ENCODE measurements at regions not wholly inside any gene's neighbourhood (a gene's known extent, or its start where the extent isn't known, plus 50 kb on each side); places are given as distances from the start of the nearest gene placed in this dataset.

- H3K27me3 ChIP-seq = peaks cover 2% of the 10 kb centered on the region; the same call in 1 of the 2 replicates
- no peak for DNase-seq
- no peaks in the 10 kb centered on the region for H3K36me3 ChIP-seq
- H3K4me3 ChIP-seq = no peak overlapping the region
- H3K9me3 ChIP-seq = no peaks in the 10 kb centered on the region
Observed at GRCh38 chr1:5497503-5497902, 494.7 kb downstream of the NPHP4 start.

DNA sequence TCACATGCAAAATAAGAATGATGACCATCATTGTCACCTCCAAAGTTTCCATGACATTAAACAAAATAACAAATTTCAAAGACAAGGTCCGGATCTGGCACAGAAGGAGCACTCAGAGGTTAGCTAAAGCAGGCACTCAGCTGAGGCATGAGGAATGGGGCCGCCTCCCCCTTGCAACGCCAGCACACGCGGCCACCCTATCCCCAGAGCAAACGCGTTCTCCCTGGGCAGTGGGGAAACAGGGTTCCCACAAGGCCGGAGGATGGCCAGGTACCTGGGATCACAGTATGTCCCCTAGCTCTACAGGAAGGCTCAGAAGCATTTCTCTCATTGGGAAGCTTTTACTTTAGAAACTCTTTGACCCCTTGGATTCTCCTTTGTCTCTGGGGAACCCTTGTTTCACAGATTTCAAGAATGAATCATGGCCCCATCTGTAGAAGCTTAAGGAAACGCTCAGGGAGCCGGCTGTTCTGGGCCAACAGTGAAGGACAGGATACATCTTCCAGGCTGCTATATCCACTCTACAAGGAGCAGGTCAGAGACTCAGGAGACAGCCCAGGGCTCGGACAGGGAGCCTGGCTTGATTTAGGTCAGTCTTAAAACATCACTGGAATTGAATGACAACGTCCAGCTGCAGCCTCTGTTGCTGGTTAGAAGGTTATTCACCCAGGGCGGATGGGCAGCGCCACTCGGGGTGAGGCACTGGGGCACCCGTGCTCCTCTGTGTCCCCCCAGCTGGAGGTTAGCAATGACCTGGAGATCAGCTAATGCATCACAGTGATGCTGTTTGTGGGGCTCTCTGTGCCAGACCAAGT, 496.4 kb downstream of the NPHP4 start:
- Histone ChIP-seq H3K9me3 (no peaks in the 10 kb centered on the region), H3K36me3 (no peaks in the 10 kb centered on the region), H3K27me3 (peaks cover 2% of the 10 kb centered on the region; the same call in 1 of the 2 replicates), H3K4me3 (no peak overlapping the region)
- DNase-seq = no peak

DNA sequence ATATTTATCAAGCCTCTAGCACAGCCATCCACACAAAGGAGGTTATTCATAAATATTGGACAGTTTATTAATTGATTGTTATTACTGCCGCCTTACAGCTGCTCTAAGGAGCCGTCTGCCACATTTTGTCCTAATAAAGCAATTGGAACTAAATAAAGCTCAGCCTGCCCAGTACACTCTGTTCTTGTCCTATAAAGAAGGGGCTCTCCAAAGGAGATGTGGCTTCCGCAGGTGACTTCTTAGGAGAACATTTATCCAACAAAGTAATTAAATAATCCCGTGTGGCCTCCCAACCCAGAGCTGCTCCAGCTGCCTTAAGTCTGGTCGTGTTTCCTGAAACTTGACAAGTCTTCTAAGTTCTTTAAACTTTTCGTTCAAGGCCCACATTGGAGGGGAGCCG, 497.7 kb downstream of the NPHP4 start:
- Histone ChIP-seq H3K27me3 (peaks cover 2% of the 10 kb centered on the region; the same call in 1 of the 2 replicates), H3K4me3 (no peak overlapping the region), H3K36me3 (no peaks in the 10 kb centered on the region), H3K9me3 (no peaks in the 10 kb centered on the region)
- no peak for DNase-seq

- H3K27me3 ChIP-seq = peaks cover 2% of the 10 kb centered on the region; the same call in 1 of the 2 replicates
- H3K4me3 ChIP-seq = no peak overlapping the region
- no peaks in the 10 kb centered on the region for H3K36me3 ChIP-seq
- no peak for DNase-seq
- H3K9me3 ChIP-seq = no peaks in the 10 kb centered on the region
Observed at GRCh38 chr1:5493851-5494311, 498.3 kb downstream of the NPHP4 start.

DNA sequence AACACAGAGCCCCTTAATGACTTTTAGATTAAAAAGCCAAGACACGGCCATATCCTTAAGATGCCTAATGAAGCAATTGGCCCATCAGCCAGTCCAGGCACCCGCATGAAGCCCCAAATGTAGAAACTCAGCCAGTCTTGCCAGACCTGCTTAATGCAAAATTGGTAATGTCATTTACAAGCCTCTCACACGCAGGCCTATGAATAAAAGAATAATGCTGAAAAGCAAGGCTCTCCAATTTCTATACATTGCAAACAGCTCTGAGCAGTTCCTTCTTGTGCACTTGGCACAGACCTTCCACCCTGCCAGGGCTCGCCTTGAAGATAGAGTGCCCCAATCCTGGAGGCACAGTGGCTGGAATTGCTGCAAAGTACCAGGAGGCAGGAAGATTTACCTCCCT, 498.9 kb downstream of the NPHP4 start:
- Histone ChIP-seq H3K27me3 (peaks cover 2% of the 10 kb centered on the region; the same call in 1 of the 2 replicates), H3K36me3 (no peaks in the 10 kb centered on the region), H3K9me3 (no peaks in the 10 kb centered on the region), H3K4me3 (no peak overlapping the region)
- no peak for DNase-seq

DNA sequence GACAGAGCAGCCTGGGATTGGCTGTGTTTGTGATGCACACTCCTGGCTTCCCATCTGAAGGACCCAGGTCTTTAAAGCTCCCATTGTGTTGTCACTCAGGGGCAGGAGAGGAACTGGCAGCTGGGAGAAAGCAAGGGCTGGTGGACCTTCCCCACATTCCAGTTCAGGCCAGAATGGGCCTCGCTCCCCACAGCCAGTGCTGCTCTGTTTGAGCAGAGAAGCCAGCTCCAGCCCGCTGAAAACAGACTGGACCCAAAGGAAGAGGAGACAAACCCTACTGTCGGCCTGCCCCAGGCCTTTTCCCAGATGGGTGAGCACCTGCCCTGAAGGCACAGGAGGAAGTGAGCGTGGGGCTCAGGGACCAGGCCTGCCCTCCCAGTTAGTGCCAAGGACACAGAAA, 499.4 kb downstream of the NPHP4 start:
- H3K4me3 ChIP-seq = no peak overlapping the region
- no peaks in the 10 kb centered on the region for H3K9me3 ChIP-seq
- no peak for DNase-seq

GRCh38 chr1:5491207-5491904, 500.9 kb downstream of the NPHP4 start:
- H3K27me3 ChIP-seq = peaks cover 2% of the 10 kb centered on the region; the same call in 1 of the 2 replicates
- H3K9me3 ChIP-seq = no peaks in the 10 kb centered on the region
- H3K4me3 ChIP-seq = no peak overlapping the region
- no peaks in the 10 kb centered on the region for H3K36me3 ChIP-seq
- no peak for DNase-seq

More for the DNA sequence above, 499.4 kb downstream of the NPHP4 start:
- H3K27me3 ChIP-seq = peaks cover 2% of the 10 kb centered on the region; the same call in 1 of the 2 replicates
- no peaks in the 10 kb centered on the region for H3K36me3 ChIP-seq

DNA sequence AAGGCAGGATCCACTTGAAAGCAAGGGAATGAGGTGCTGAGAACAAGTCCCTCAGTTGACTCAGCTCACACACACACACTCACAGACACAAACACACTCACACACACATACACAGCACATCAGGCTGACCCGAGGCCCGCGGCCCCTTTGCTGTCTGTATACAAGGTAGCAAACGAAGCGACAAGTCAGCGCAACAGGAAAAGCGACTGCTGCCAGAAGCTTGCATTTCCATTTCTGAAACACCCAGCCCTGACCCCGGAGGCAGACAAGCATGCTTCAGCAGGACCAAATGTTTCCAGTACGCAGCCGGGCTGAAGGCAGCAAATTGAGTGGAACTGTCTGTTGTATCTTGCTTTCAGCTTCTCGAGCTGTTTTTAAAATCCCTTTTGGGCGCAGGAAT, 501.6 kb downstream of the NPHP4 start:
- Histone ChIP-seq H3K27me3 (0 out of 2 replicates have a peak, but pooled peaks cover 2% of the 10 kb centered on the region), H3K36me3 (no peaks in the 10 kb centered on the region), H3K9me3 (no peaks in the 10 kb centered on the region), H3K4me3 (no peak overlapping the region)
- DNase-seq = no peak

GRCh38 chr1:5488448-5488847, 503.8 kb downstream of the NPHP4 start:
- Histone ChIP-seq H3K36me3 (no peaks in the 10 kb centered on the region), H3K9me3 (no peaks in the 10 kb centered on the region), H3K4me3 (no peak overlapping the region), H3K27me3 (no peaks in the 10 kb centered on the region)
- no peak for DNase-seq

GRCh38 chr1:5485968-5486696, 506.1 kb downstream of the NPHP4 start:
- Histone ChIP-seq H3K4me3 (no peak overlapping the region), H3K36me3 (no peaks in the 10 kb centered on the region), H3K9me3 (no peaks in the 10 kb centered on the region), H3K27me3 (no peaks in the 10 kb centered on the region)
- DNase-seq = no peak

GRCh38 chr1:5485436-5485835, 506.8 kb downstream of the NPHP4 start:
- no peak for DNase-seq
- H3K9me3 ChIP-seq = no peaks in the 10 kb centered on the region
- H3K4me3 ChIP-seq = no peak overlapping the region
- no peaks in the 10 kb centered on the region for H3K27me3 ChIP-seq
- no peaks in the 10 kb centered on the region for H3K36me3 ChIP-seq

DNA sequence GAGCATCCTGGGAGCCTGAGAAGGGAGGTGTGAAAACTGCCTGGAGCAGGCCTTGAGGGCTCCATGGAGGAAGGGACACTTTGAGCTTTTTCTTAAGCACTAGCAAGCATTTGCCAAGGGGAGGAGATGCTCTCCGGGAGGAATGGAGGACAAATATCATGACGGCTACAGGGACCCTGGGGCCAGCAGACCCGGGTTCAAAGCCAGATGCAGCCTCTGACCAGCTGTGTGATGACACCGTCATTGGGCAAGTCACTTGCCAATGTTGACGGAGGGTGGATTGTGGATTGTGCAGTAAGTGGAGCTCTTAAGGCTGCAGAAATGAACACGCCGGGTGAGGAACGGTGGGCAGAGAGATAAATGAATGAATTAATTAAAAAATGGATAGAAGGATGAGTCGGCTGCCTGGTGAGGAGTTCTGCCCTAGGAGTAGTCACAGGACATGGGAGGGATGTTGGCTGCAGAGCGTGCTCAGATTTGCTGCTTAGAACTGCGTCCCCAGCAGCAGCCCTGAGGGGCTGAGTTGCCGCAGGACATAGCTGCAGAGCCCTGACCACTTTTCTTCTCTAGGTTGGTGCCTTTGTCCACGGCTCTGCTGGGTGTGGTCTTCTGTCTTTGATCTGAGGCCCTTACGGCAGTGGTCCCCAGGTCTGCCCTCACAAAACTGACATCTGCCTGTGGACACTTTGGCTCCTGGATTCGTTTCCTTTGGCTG, 507.6 kb downstream of the NPHP4 start:
- H3K4me3 ChIP-seq = no peak overlapping the region
- no peak for DNase-seq
- H3K9me3 ChIP-seq = no peaks in the 10 kb centered on the region
- no peaks in the 10 kb centered on the region for H3K27me3 ChIP-seq
- H3K36me3 ChIP-seq = no peaks in the 10 kb centered on the region

GRCh38 chr1:5481889-5482288, 510.3 kb downstream of the NPHP4 start:
- no peak for DNase-seq
- no peak overlapping the region for H3K4me3 ChIP-seq
- H3K36me3 ChIP-seq = no peaks in the 10 kb centered on the region
- no peaks in the 10 kb centered on the region for H3K9me3 ChIP-seq
- no peaks in the 10 kb centered on the region for H3K27me3 ChIP-seq

- Histone ChIP-seq H3K27me3 (no peaks in the 10 kb centered on the region), H3K36me3 (no peaks in the 10 kb centered on the region), H3K9me3 (no peaks in the 10 kb centered on the region), H3K4me3 (no peak overlapping the region)
- no peak for DNase-seq
Observed at GRCh38 chr1:5480906-5481305, 511.3 kb downstream of the NPHP4 start.

DNA sequence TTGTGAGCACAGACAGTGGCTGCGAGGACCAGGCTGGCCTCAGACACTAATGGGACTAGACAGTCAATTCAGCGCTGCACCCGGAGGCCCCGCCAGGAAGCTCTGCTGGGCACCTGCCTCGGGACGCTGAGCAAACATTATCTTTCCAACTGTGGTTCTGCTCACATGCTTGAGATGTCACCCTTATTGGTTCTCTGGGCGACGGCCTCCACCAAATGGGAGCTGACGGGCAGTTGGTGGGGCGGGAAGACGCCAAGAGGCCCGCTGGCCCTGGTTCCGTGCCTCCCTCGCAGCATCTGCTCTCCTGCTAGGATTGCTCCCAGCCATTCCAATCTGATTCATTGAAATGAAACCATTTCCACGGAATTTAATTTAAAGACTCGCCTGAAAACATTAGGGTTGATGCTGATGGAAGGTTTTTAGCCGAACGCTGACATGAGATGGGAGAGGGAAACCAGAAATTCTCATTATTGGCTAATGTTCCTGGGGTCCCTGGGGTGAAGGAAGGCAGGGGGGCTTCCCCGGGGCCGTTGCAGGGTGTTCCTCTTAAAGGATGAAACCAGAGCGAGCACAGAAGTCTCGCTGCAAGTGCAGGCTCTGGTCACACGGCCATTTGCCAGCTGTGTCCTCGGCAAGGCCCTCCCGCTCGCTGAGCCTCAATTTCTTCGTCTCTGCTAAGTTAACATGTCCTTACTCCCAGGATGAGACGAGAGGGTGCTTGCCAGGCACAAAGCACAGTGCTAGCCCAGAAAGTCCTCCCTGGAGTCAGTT, 512.2 kb downstream of the NPHP4 start:
- H3K4me3 ChIP-seq = no peak overlapping the region
- no peaks in the 10 kb centered on the region for H3K9me3 ChIP-seq
- no peaks in the 10 kb centered on the region for H3K36me3 ChIP-seq
- DNase-seq = no peak
- no peaks in the 10 kb centered on the region for H3K27me3 ChIP-seq

DNA sequence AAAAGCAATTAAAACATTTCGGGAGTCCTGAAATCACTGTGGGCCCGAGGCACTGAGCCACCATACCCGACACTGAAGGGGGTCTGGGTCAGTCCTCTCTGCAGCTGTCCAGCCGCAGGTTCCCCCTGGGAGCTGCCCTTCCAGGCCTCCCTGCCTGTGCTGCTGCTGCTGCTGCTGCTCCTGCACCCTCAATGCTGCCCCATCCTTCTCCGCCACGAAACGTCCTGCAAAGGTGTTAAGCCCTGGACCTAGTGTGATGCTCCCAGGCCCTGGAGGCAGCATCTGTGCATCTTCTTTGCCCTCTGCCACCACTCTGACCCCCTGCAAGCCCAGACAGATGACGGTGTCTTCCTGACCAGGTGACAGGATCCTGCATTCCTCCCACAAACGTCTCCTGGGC, 513.3 kb downstream of the NPHP4 start:
- no peak for DNase-seq
- no peaks in the 10 kb centered on the region for H3K27me3 ChIP-seq
- no peaks in the 10 kb centered on the region for H3K9me3 ChIP-seq
- no peaks in the 10 kb centered on the region for H3K36me3 ChIP-seq
- H3K4me3 ChIP-seq = no peak overlapping the region
